GM12878 (cell line): ENCODE measurements at regions not wholly inside any gene's neighbourhood (a gene's known extent, or its start where the extent isn't known, plus 50 kb on each side); places are given as distances from the start of the nearest gene placed in this dataset.

Experiments
- ATAC-seq: fragments of 200-7000 bp; cut with Tn5 transposase; 3 replicates; pipeline ENCODE4 v1.9.1; 2020; ENCODE audit warnings: mild to moderate bottlenecking, moderate library complexity
- BruUV-seq: library from RNA; stranded (reverse); fragments of 400-500 nt; replicated peaks from 2 replicates; lab custom pipeline; 2021; lab: Mats Ljungman, UMichigan
- CTCF ChIA-PET: fragments of 300-600 bp; sonication (Branson Sonifier 250); formaldehyde crosslinking; extraction: SDS; loops from one replicate; lab custom pipeline; 2021; ENCODE audit warnings: inconsistent platforms; lab: Yijun Ruan, JAX
- POLR2A ChIA-PET: fragments of 350-600 bp; formaldehyde crosslinking; extraction: SDS; loops from one replicate; lab custom pipeline; 2021; ENCODE audit warnings: inconsistent platforms; lab: Charles Lee
- RAD21 ChIA-PET: fragments of 300-600 bp; sonication (Branson Sonifier 250); formaldehyde crosslinking; loops from one replicate; lab custom pipeline; 2023; ENCODE audit warnings: antibody characterized with exemption; ENCODE audit not compliant: unreplicated experiment; lab: Charles Lee
- SMC1A ChIA-PET: fragments of 300-600 bp; sonication (Branson Sonifier 250); formaldehyde crosslinking; loops from one replicate; lab custom pipeline; 2023; ENCODE audit not compliant: unreplicated experiment, uncharacterized antibody; lab: Charles Lee
- DNase-seq: peaks from one replicate; pipeline ENCODE4 v3.0.0-alpha.2; 2011; ENCODE audit warnings: low read depth, low spot score
- FAIRE-seq: peaks from 3 replicates; lab custom pipeline; 2011; peaks lifted over from hg19 to GRCh38; lab: Jason Lieb, UNC
- H2AFZ ChIP-seq: 2 replicates; pipeline ENCODE4 v1.6.0; 2011; ENCODE audit warnings: low read depth, low read length, control low read depth; ENCODE audit not compliant: control insufficient read depth
- H3K27ac ChIP-seq: 2 replicates; pipeline ENCODE4 v1.5.1; 2011; ENCODE audit warnings: control low read depth; ENCODE audit not compliant: control insufficient read depth, insufficient read depth
- H3K27me3 ChIP-seq, 2 experiments: replicated peaks in 1 of 2; 2 replicates each; pipeline versions ENCODE4 v1.6.0 to v1.6.1; 2011; ENCODE audit warnings: low read length in 1 of 2; ENCODE audit not compliant: control insufficient read depth in 2 of 2, insufficient read depth in 2 of 2
- H3K36me3 ChIP-seq, 2 experiments: 2 replicates each; pipeline ENCODE4 v1.5.1; 2011; ENCODE audit warnings: low read length in 1 of 2; ENCODE audit not compliant: control insufficient read depth in 2 of 2, insufficient read depth in 2 of 2
- H3K4me1 ChIP-seq: 2 replicates; pipeline ENCODE4 v1.6.1; 2011; ENCODE audit warnings: mild to moderate bottlenecking, low read length, moderate library complexity, mixed read lengths; ENCODE audit not compliant: control insufficient read depth, insufficient read depth
- H3K4me2 ChIP-seq: 2 replicates; pipeline ENCODE4 v1.6.0; 2011; ENCODE audit warnings: control low read depth; ENCODE audit not compliant: control insufficient read depth, insufficient read depth
- H3K4me3 ChIP-seq: fragments of 200-600 bp; sonication (generic); 2 replicates; pipeline ENCODE4 v1.5.1; 2016
- H3K79me2 ChIP-seq: 2 replicates; pipeline ENCODE4 v1.6.0; 2011; ENCODE audit warnings: low read length; ENCODE audit not compliant: control insufficient read depth, insufficient read depth
- H3K9ac ChIP-seq: 2 replicates; pipeline ENCODE4 v1.8.0; 2011; ENCODE audit warnings: low read length, control low read depth, mixed read lengths; ENCODE audit not compliant: control insufficient read depth, insufficient read depth
- H3K9me3 ChIP-seq: replicated peaks from 3 replicates; pipeline ENCODE4 v1.5.1; 2011; ENCODE audit warnings: mild to moderate bottlenecking, low read length; ENCODE audit not compliant: control insufficient read depth, insufficient read depth
- H4K20me1 ChIP-seq: 2 replicates; pipeline ENCODE4 v1.6.0; 2011; ENCODE audit not compliant: control insufficient read depth, insufficient read depth
- CBX3 ChIP-seq: fragments of 200-600 bp; sonication (generic); IDR thresholded peaks from 2 replicates; pipeline ENCODE4 v1.6.1; 2016; ENCODE audit warnings: low read depth, borderline replicate concordance
- ESRRA ChIP-seq: IDR thresholded peaks from 2 replicates; pipeline ENCODE4 v1.6.1; 2012; ENCODE audit warnings: mild to moderate bottlenecking, low read length, improper control_type of control experiment
- RELA ChIP-seq: fragments of 450-650 bp; IDR thresholded peaks from 2 replicates; pipeline ENCODE4 v1.8.0; 2014; ENCODE audit warnings: borderline replicate concordance; ENCODE audit not compliant: partially characterized antibody
- ZBTB4 ChIP-seq: fragments of 450-650 bp; formaldehyde crosslinking; IDR thresholded peaks from 2 replicates; pipeline ENCODE4 v1.4.0; 2022; ENCODE audit warnings: mild to moderate bottlenecking, moderate library complexity
- WGBS: methylation state at CpG from one replicate; pipeline ENCODE4 v1.1.6; 2016; ENCODE audit warnings: low lambda C conversion rate; ENCODE audit not compliant: insufficient replicate concordance, insufficient coverage; ENCODE audit errors: missing lambda C conversion rate; 5-methylcytosine and 5-hydroxymethylcytosine counted together
- in situ Hi-C: fragments of 300-500 bp; cut with MboI; formaldehyde crosslinking; loops from 9 replicates; pipeline ENCODE4 v1.14.3; 2018; ENCODE audit warnings: mixed read lengths
- intact Hi-C: fragments of 100-400 bp; cut with micrococcal nuclease; formaldehyde crosslinking; loops from one replicate; pipeline ENCODE4 v1.14.2; 2022; ENCODE audit not compliant: unreplicated experiment

- no peak for DNase-seq
- H3K4me1 ChIP-seq = no peaks in the 10 kb centered on the region
- BruUV-seq = no TSS peak
- no peak overlapping the region for H3K27ac ChIP-seq
- H3K79me2 ChIP-seq = no peaks in the 10 kb centered on the region
- H3K36me3 ChIP-seq = no peaks in the 10 kb centered on the region
- ChIA-PET POLR2A (no interaction called here), SMC1A (interaction anchor here (0.8 to 1.4 kb wide), 2 partner anchors 9 to 16 kb away, joined by 3 to 5 read pairs; no protein-coding TSS in a partner anchor), CTCF (interaction anchor here (1.0 kb wide), 1 partner anchor 8 kb away, joined by 3 read pairs; no protein-coding TSS in a partner anchor)
- intact Hi-C loops (no loop called here), in situ Hi-C loops (no loop called here)
- no peaks in the 10 kb centered on the region for H3K27me3 ChIP-seq
- no peak for FAIRE-seq
- no peak overlapping the region for H2AFZ ChIP-seq
- no peak overlapping the region for H3K4me3 ChIP-seq
- no peaks in the 10 kb centered on the region for H4K20me1 ChIP-seq
- no peak overlapping the region for H3K9ac ChIP-seq
- WGBS = 36% methylated on average over 4 of the region's 4 CpGs
- no peak for TF ChIP-seq CBX3
- no peak for TF ChIP-seq RELA
- no peak for TF ChIP-seq ZBTB4 (CRISPR knock-in tag)
- TF ChIP-seq ESRRA = no peak
- TF ChIP-seq, all 136 proteins: peak for 0
- ATAC-seq = no peak
- H3K4me2 ChIP-seq = no peak overlapping the region
- H3K9me3 ChIP-seq = no peaks in the 10 kb centered on the region; the same call in 2 of the 3 replicates
- RAD21 ChIA-PET = no interaction called here
Measured at GRCh38 chr20:39349240-39349639, 387.1 kb downstream of the DHX35 start.
